Erythroblast (primary cell): ENCODE measurements at regions not wholly inside any gene's neighbourhood (a gene's known extent, or its start where the extent isn't known, plus 50 kb on each side); places are given as distances from the start of the nearest gene placed in this dataset.

Source experiments
- GATA1 ChIP-seq: IDR thresholded peaks from 2 replicates; pipeline ENCODE4 v1.6.1; 2011; ENCODE audit warnings: low read depth, mild to moderate bottlenecking, control low read depth, low read length, moderate library complexity
- POLR2A ChIP-seq: IDR thresholded peaks from 2 replicates; pipeline ENCODE4 v1.6.1; 2011; ENCODE audit warnings: mild to moderate bottlenecking, low read length

DNA sequence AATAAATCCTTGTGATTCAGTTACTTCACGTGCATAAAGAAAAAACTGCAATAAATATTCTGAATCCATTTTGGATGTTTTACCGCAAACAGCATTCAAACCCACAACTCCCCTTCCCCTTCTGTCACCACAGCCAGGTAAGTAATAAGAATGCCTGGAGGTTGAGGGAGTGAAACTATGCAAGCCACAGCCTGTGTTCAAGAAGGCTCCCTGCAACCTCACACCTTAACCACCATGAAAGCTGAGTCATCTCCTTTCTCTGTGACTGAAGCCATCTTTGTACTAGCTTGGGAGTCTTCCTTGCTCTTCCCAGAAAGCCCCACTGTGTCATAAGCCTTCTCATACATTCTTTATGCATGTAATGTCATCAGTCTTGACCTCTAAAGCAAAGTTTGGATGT, 297.0 kb upstream of the PUDP start:
- TF ChIP-seq POLR2A (no peak), GATA1 (no peak)
